SH-SY5Y (cell line): ENCODE measurements at regions not wholly inside any gene's neighbourhood (a gene's known extent, or its start where the extent isn't known, plus 50 kb on each side); places are given as distances from the start of the nearest gene placed in this dataset.

ENCODE experiments used
- GATA2 ChIP-seq: IDR thresholded peaks from 2 replicates; pipeline ENCODE4 v1.6.1; 2011; ENCODE audit warnings: mild to moderate bottlenecking, low read depth, low read length
- GATA3 ChIP-seq: IDR thresholded peaks from 2 replicates; pipeline ENCODE4 v1.6.1; 2011; ENCODE audit warnings: low read depth, mild to moderate bottlenecking, low read length, moderate library complexity

- no peak for TF ChIP-seq GATA2
- TF ChIP-seq GATA3: no peak
Observed at GRCh38 chr6:82022614-82023129, 224.9 kb downstream of the IBTK start.
